ENCODE measurements at regions not wholly inside any gene's neighbourhood (a gene's known extent, or its start where the extent isn't known, plus 50 kb on each side); places are given as distances from the start of the nearest gene placed in this dataset.
A peak's percentile ranks its signal among the peaks of the same experiment; 100 is the strongest.

GRCh38 chrX:134167591-134168203 lies 69.3 kb upstream of the CCDC160 start:
- no peaks in the 10 kb centered on the region for H3K36me3 ChIP-seq
- TF ChIP-seq CTCF (IDR thresholded peaks at IDR 0.05), result no peak
- H3K27me3 ChIP-seq, result peaks cover 64% of the 10 kb centered on the region
- no peaks in the 10 kb centered on the region for H3K9me3 ChIP-seq
- no peak overlapping the region for H3K27ac ChIP-seq
- H3K4me3 ChIP-seq (ENCODE audit: low read depth in 1 of 2, low read length in 1 of 2), result no peak overlapping the region
- peaks cover 0 to 6% of the 10 kb centered on the region in 2 experiments for H3K4me1 ChIP-seq (ENCODE audit: control insufficient read depth in 1 of 2, insufficient read depth in 1 of 2, low read depth in 1 of 2, low read length in 1 of 2)

- H3K27me3 ChIP-seq, result peaks cover 77% of the 10 kb centered on the region
These were observed 65.1 kb upstream of the CCDC160 start for GRCh38 chrX:134171661-134172587.

GRCh38 chrX:134172588-134173259 lies 64.3 kb upstream of the CCDC160 start:
- TF ChIP-seq CTCF (IDR thresholded peaks at IDR 0.05), result no peak
- Histone ChIP-seq H3K27me3 (peaks cover 82% of the 10 kb centered on the region), H3K27ac (no peak overlapping the region), H3K9me3 (no peaks in the 10 kb centered on the region), H3K36me3 (no peaks in the 10 kb centered on the region), H3K4me1 (ENCODE audit: control insufficient read depth in 1 of 2, insufficient read depth in 1 of 2, low read depth in 1 of 2, low read length in 1 of 2) (peaks cover 0 to 6% of the 10 kb centered on the region in 2 experiments), H3K4me3 (ENCODE audit: low read depth in 1 of 2, low read length in 1 of 2) (peak overlapping the region; percentile 44 to 48)

More at GRCh38 chrX:134171661-134172587, 65.1 kb upstream of the CCDC160 start:
- Histone ChIP-seq H3K36me3 (no peaks in the 10 kb centered on the region), H3K9me3 (no peaks in the 10 kb centered on the region), H3K4me3 (ENCODE audit: low read depth in 1 of 2, low read length in 1 of 2) (peak overlapping the region; percentile 44 to 48), H3K27ac (no peak overlapping the region), H3K4me1 (ENCODE audit: control insufficient read depth in 1 of 2, insufficient read depth in 1 of 2, low read depth in 1 of 2, low read length in 1 of 2) (peaks cover 0 to 6% of the 10 kb centered on the region in 2 experiments)
- no peak for TF ChIP-seq CTCF (IDR thresholded peaks at IDR 0.05)

- H3K27me3 ChIP-seq, result peaks cover 92% of the 10 kb centered on the region
These were observed 63.3 kb upstream of the CCDC160 start for GRCh38 chrX:134173541-134174272.

More at GRCh38 chrX:134173541-134174272, 63.3 kb upstream of the CCDC160 start:
- H3K27ac ChIP-seq, result no peak overlapping the region
- H3K4me1 ChIP-seq (ENCODE audit: control insufficient read depth in 1 of 2, insufficient read depth in 1 of 2, low read depth in 1 of 2, low read length in 1 of 2), result peaks cover 0 to 6% of the 10 kb centered on the region in 2 experiments
- TF ChIP-seq CTCF (IDR thresholded peaks at IDR 0.05), result no peak
- no peaks in the 10 kb centered on the region for H3K36me3 ChIP-seq
- peak overlapping the region in 1 of 2 experiments; percentile 48 for H3K4me3 ChIP-seq (ENCODE audit: low read depth in 1 of 2, low read length in 1 of 2)
- no peaks in the 10 kb centered on the region for H3K9me3 ChIP-seq

Measured in neutrophil (primary cell).